Sigmoid colon (tissue), 6 donors: ENCODE measurements at regions not wholly inside any gene's neighbourhood (a gene's known extent, or its start where the extent isn't known, plus 50 kb on each side); places are given as distances from the start of the nearest gene placed in this dataset.

Experiments used
- DNase-seq: peaks from one replicate; pipeline ENCODE4 v3.0.0-alpha.2; 2019
- H3K27ac ChIP-seq, 4 donors: fragments of 200-600 bp; sonication (generic); one replicate each; pipeline ENCODE4 v1.5.1; 2016 to 2019; ENCODE audit warnings: mild to moderate bottlenecking in 1 of 4
- H3K27me3 ChIP-seq, 3 donors: fragments of 200-600 bp; sonication (generic); one replicate each; pipeline ENCODE4 v1.5.1; 2019; ENCODE audit warnings: mild to moderate bottlenecking in 1 of 3
- H3K36me3 ChIP-seq, 4 donors: fragments of 200-600 bp; sonication (generic); one replicate each; pipeline ENCODE4 v1.5.1; 2016 to 2019
- H3K4me1 ChIP-seq, 4 donors: fragments of 200-600 bp; sonication (generic); one replicate each; pipeline ENCODE4 v1.5.1; 2017 to 2019
- H3K4me3 ChIP-seq, 4 donors: fragments of 200-600 bp; sonication (generic); one replicate each; pipeline ENCODE4 v1.5.1; 2017 to 2019; ENCODE audit warnings: mild to moderate bottlenecking in 2 of 4, moderate library complexity in 1 of 4
- H3K9me3 ChIP-seq, 4 donors: fragments of 200-600 bp in 3 of 4; sonication (generic) in 3 of 4; one replicate each; pipeline versions ENCODE4 v1.5.1 to v1.6.1; 2013 to 2019
- EP300 ChIP-seq, 4 donors: sonication (generic); formaldehyde crosslinking; IDR thresholded peaks; one replicate each; pipeline ENCODE4 v1.6.1; 2017; ENCODE audit warnings: antibody characterized with exemption in 4 of 4
- POLR2A ChIP-seq, 2 donors: fragments of 450-650 bp; IDR thresholded peaks; one replicate each; pipeline ENCODE4 v1.6.1; 2016; ENCODE audit warnings: antibody characterized with exemption in 2 of 2, mild to moderate bottlenecking in 2 of 2, moderate library complexity in 2 of 2
- POLR2AphosphoS5 ChIP-seq, 4 donors: sonication (generic); formaldehyde crosslinking; IDR thresholded peaks; one replicate each; pipeline ENCODE4 v1.6.1; 2017; ENCODE audit warnings: antibody characterized with exemption in 4 of 4
- WGBS, 2 donors: extraction: QIAGEN DNeasy Blood & Tissue Kit; methylation state at CpG; one replicate each; pipeline ENCODE4 v1.1.7; 2013; 5-methylcytosine and 5-hydroxymethylcytosine counted together
- intact Hi-C: fragments of 100-400 bp; cut with DNase I; formaldehyde crosslinking; loops from one replicate; pipeline ENCODE4 v1.15.1; 2023
- TF ChIP-seq, protein P1 (sequence below), 4 experiments: fragments of 450-650 bp in 3 of 4; fragments of 200-600 bp in 1 of 4; IDR thresholded peaks; one replicate each; pipeline ENCODE4 v1.5.1; 2016 to 2019; ENCODE audit warnings: antibody characterized with exemption in 4 of 4, mild to moderate bottlenecking in 3 of 4, moderate library complexity in 2 of 4
- donor health status: healthy with polysubstance abuse.
- donor health status: healthy.

DNA sequence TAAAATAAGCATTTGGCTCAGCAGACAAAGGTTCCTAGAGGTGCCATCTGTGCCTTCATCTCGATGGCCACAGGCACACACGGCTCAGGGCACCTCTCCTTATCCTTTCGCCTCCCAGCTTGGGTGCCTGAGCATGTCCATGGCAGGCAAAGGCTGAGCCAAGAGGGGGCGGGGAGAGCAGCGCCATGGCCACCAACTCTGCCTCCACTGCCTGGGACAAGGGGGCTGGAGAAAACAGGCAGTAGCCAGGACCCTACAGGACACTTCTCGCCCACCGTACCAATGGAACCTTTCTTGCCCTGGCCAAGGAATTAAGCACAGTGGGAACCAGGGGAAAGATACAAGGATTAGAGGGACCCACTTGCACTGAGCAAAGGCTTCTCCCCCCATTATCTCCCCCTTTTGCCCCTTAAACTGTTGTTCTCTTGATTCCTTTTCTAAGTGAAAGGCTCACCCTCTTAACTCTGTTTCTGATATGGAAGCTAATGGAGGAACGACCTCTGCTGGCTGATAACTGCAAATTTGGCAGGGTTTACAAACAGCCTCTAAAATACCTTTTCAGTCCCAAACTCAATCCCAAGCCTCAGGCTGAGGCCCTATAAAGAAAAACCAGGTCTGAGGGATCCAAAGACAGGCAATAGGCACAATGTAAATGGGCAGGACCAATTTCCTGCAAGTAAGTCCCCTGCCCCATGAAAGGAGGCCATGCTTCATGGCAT is 335.2 kb downstream of the ADAM29 start:
- Histone ChIP-seq H3K27me3 (no peaks in the 10 kb centered on the region), H3K4me3 (no peak overlapping the region), H3K4me1 (no peaks in the 10 kb centered on the region), H3K36me3 (no peaks in the 10 kb centered on the region), H3K27ac (no peak overlapping the region), H3K9me3 (peaks cover 0 to 3% (median 0%) of the 10 kb centered on the region in 4 donors)
- intact Hi-C loops: no loop called here
- WGBS, 2 donors: 70 to 84% methylated on average over 8 of the region's 8 CpGs
- no peak for DNase-seq
- TF ChIP-seq EP300 (IDR thresholded peaks at IDR 0.05) (no peak), POLR2AphosphoS5 (IDR thresholded peaks at IDR 0.05) (no peak), POLR2A (IDR thresholded peaks at IDR 0.05) (no peak)
- TF ChIP-seq, protein P1, sequence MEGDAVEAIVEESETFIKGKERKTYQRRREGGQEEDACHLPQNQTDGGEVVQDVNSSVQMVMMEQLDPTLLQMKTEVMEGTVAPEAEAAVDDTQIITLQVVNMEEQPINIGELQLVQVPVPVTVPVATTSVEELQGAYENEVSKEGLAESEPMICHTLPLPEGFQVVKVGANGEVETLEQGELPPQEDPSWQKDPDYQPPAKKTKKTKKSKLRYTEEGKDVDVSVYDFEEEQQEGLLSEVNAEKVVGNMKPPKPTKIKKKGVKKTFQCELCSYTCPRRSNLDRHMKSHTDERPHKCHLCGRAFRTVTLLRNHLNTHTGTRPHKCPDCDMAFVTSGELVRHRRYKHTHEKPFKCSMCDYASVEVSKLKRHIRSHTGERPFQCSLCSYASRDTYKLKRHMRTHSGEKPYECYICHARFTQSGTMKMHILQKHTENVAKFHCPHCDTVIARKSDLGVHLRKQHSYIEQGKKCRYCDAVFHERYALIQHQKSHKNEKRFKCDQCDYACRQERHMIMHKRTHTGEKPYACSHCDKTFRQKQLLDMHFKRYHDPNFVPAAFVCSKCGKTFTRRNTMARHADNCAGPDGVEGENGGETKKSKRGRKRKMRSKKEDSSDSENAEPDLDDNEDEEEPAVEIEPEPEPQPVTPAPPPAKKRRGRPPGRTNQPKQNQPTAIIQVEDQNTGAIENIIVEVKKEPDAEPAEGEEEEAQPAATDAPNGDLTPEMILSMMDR (IDR thresholded peaks at IDR 0.05): no peak

DNA sequence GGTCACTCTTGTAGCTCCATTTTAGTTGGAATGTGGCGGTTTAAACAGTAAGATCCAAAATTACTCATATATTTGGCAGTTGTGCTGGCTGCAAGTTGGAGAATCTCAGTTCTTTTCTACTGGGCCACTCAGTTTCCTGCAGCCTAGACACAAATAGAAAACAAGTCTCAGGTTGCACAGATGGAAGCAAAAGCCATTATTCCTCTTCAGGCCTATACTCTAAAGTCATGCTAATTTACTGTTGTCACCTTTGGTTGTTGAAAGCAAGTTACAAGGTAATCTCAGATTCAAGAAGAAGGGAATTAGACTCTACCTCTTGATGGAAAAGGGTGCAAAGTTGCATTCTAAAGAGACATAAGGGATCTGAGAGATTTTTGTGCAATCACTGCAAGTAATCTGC is 345.4 kb downstream of the ADAM29 start:
- intact Hi-C loops: no loop called here
- Histone ChIP-seq H3K27ac (no peak overlapping the region), H3K27me3 (no peaks in the 10 kb centered on the region), H3K9me3 (no peaks in the 10 kb centered on the region), H3K4me1 (no peaks in the 10 kb centered on the region), H3K4me3 (no peak overlapping the region), H3K36me3 (no peaks in the 10 kb centered on the region)
- WGBS, 2 donors: 92 to 95% methylated on average over 1 of the region's 1 CpG
- TF ChIP-seq EP300 (IDR thresholded peaks at IDR 0.05): no peak
- TF ChIP-seq, protein P1 (IDR thresholded peaks at IDR 0.05): no peak
- no peak for DNase-seq

DNA sequence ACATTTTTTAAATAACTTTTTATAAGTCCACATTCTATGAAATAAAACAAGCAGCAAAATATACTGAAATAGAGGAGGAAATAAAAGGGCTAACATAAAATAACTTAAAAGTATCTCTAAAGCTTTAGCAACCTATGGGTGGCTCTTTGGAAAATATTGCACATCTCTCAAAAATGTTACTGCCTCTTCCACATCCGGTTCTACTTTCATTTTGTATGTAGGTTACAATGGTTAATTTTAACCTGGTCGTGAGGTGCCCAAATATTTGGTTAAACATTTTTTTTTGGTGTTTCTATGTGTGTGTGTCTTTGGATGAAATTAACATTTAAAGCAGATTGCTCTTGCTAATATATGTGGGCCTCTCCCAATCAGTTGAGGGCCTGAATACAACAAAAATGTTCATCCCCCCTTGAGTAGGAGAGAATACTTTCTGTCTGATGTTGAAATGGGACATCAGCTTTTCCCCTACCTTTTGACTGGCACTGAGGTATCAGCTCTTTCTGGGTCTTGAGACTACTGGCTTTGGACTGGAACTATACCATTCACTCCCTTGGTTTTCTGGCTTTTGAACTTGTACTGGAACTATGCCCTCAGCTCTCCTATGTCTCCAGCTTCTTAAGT is 353.0 kb downstream of the ADAM29 start:
- no peaks in the 10 kb centered on the region for H3K27me3 ChIP-seq
- no peak overlapping the region for H3K27ac ChIP-seq
- no peak for TF ChIP-seq POLR2AphosphoS5 (IDR thresholded peaks at IDR 0.05)
- no peak for TF ChIP-seq POLR2A (IDR thresholded peaks at IDR 0.05)
- TF ChIP-seq, protein P1 (IDR thresholded peaks at IDR 0.05): no peak
- TF ChIP-seq EP300 (IDR thresholded peaks at IDR 0.05): no peak
- no peak for DNase-seq
- intact Hi-C loops: no loop called here
- no peaks in the 10 kb centered on the region for H3K9me3 ChIP-seq
- H3K4me1 ChIP-seq: no peaks in the 10 kb centered on the region
- H3K4me3 ChIP-seq: no peak overlapping the region
- H3K36me3 ChIP-seq: no peaks in the 10 kb centered on the region
- WGBS, 2 donors: 27 to 70% methylated on average over 2 of the region's 2 CpGs

DNA sequence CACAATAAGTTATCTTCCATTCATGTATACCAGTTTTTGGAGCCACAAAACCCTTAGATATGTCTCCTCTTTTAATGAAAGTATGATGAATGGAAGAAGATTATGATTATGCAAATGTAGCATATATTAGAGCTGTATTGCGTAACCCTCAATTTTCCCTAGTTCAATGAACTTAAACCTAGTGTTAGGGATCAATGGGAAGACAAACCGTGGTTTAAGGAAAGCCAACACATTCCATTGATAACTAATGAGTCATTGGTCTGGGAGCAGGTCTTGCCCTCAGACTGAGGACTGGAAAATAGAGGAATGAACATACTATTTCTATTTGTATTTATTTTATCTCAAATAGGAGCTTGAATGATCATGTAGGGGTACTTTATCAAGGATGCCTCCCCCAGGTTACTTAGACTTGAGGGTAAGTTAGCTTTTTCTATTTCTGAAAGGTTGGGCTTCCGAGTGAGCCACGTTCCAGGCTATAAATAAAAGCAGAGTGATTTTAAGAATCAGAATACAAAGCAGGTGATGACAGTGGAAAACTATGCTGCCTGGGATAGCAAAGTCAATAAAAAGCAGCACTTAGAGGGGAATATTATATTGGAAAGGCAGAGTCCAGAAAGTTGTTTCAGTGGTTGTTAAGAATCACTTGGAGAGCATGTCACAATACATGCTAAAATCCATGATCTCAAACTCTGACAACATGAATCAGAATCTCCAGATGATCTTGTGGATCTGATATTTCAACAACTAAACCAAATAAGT is 356.0 kb downstream of the ADAM29 start:
- Histone ChIP-seq H3K27me3 (no peaks in the 10 kb centered on the region), H3K9me3 (no peaks in the 10 kb centered on the region), H3K27ac (no peak overlapping the region), H3K4me1 (no peaks in the 10 kb centered on the region), H3K36me3 (no peaks in the 10 kb centered on the region), H3K4me3 (no peak overlapping the region)
- WGBS, 2 donors: 73 to 78% methylated on average over 4 of the region's 4 CpGs
- intact Hi-C loops: no loop called here
- no peak for DNase-seq
- TF ChIP-seq POLR2AphosphoS5 (IDR thresholded peaks at IDR 0.05): no peak
- no peak for TF ChIP-seq EP300 (IDR thresholded peaks at IDR 0.05)
- no peak for TF ChIP-seq POLR2A (IDR thresholded peaks at IDR 0.05)
- TF ChIP-seq, protein P1 (IDR thresholded peaks at IDR 0.05): no peak
